NB4 (cell line): ENCODE measurements at regions not wholly inside any gene's neighbourhood (a gene's known extent, or its start where the extent isn't known, plus 50 kb on each side); places are given as distances from the start of the nearest gene placed in this dataset.

Experiments used
- CTCF ChIP-seq: IDR thresholded peaks from one replicate; pipeline ENCODE4 v1.5.1; 2012; ENCODE audit warnings: low read depth, low read length
- MAX ChIP-seq: IDR thresholded peaks from 2 replicates; pipeline ENCODE4 v1.6.1; 2011; ENCODE audit warnings: low read depth, low read length
- MYC ChIP-seq: IDR thresholded peaks from 2 replicates; pipeline ENCODE4 v1.6.1; 2011; ENCODE audit warnings: low read depth, low read length
- POLR2A ChIP-seq: IDR thresholded peaks from 2 replicates; pipeline ENCODE4 v1.6.1; 2011; ENCODE audit warnings: mild to moderate bottlenecking; ENCODE audit not compliant: insufficient read length; ENCODE audit errors: extremely low read depth

GRCh38 chr18:73214970-73215369, 347.2 kb upstream of the NETO1 start:
- TF ChIP-seq MAX (no peak), CTCF (no peak), MYC (no peak), POLR2A (no peak)
